ENCODE measurements at regions not wholly inside any gene's neighbourhood (a gene's known extent, or its start where the extent isn't known, plus 50 kb on each side); places are given as distances from the start of the nearest gene placed in this dataset.

DNA sequence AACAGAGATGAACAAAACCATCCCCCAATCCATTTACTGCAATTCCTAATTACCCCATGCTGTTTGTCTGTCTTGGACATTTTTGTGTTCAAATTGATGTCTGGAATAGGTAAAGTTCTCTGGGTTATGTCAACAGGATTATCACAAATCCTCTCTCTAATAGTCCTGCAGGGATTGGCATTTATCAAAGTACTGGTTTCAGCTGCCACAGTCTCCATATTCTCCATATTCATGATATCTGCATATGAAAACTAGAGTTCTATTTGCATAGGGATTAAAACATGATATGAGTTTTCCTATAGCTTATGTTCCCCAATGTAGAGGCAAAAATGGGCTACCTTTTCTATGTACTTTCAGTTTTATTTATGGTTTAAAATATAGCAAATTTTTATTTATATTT, 355.8 kb downstream of the ADRA2A start:
- TF ChIP-seq CREM (CRISPR knock-in tag; IDR thresholded peaks at IDR 0.05) (no peak), ZNF263 (CRISPR knock-in tag; IDR thresholded peaks at IDR 0.05; ENCODE audit: low read depth) (no peak), RORB (CRISPR knock-in tag; IDR thresholded peaks at IDR 0.05) (no peak), TP53 (CRISPR knock-in tag; IDR thresholded peaks at IDR 0.05) (no peak), TEAD4 (CRISPR knock-in tag; IDR thresholded peaks at IDR 0.05) (no peak), KAT7 (CRISPR knock-in tag; IDR thresholded peaks at IDR 0.05; ENCODE audit: borderline replicate concordance) (no peak), SP1 (CRISPR knock-in tag; conservative IDR thresholded peaks at IDR 0.05) (no peak)
- TF ChIP-seq, protein P1, sequence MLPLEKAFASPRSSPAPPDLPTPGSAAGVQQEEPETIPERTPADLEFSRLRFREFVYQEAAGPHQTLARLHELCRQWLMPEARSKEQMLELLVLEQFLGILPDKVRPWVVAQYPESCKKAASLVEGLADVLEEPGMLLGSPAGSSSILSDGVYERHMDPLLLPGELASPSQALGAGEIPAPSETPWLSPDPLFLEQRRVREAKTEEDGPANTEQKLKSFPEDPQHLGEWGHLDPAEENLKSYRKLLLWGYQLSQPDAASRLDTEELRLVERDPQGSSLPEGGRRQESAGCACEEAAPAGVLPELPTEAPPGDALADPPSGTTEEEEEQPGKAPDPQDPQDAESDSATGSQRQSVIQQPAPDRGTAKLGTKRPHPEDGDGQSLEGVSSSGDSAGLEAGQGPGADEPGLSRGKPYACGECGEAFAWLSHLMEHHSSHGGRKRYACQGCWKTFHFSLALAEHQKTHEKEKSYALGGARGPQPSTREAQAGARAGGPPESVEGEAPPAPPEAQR (CRISPR knock-in tag; IDR thresholded peaks at IDR 0.05), result no peak
- TF ChIP-seq, protein P2, sequence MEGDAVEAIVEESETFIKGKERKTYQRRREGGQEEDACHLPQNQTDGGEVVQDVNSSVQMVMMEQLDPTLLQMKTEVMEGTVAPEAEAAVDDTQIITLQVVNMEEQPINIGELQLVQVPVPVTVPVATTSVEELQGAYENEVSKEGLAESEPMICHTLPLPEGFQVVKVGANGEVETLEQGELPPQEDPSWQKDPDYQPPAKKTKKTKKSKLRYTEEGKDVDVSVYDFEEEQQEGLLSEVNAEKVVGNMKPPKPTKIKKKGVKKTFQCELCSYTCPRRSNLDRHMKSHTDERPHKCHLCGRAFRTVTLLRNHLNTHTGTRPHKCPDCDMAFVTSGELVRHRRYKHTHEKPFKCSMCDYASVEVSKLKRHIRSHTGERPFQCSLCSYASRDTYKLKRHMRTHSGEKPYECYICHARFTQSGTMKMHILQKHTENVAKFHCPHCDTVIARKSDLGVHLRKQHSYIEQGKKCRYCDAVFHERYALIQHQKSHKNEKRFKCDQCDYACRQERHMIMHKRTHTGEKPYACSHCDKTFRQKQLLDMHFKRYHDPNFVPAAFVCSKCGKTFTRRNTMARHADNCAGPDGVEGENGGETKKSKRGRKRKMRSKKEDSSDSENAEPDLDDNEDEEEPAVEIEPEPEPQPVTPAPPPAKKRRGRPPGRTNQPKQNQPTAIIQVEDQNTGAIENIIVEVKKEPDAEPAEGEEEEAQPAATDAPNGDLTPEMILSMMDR (IDR thresholded peaks at IDR 0.05), result no peak
- TF ChIP-seq, protein P3, sequence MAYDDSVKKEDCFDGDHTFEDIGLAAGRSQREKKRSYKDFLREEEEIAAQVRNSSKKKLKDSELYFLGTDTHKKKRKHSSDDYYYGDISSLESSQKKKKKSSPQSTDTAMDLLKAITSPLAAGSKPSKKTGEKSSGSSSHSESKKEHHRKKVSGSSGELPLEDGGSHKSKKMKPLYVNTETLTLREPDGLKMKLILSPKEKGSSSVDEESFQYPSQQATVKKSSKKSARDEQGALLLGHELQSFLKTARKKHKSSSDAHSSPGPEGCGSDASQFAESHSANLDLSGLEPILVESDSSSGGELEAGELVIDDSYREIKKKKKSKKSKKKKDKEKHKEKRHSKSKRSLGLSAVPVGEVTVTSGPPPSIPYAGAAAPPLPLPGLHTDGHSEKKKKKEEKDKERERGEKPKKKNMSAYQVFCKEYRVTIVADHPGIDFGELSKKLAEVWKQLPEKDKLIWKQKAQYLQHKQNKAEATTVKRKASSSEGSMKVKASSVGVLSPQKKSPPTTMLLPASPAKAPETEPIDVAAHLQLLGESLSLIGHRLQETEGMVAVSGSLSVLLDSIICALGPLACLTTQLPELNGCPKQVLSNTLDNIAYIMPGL (CRISPR knock-in tag; IDR thresholded peaks at IDR 0.05), result no peak
- TF ChIP-seq, protein P4, sequence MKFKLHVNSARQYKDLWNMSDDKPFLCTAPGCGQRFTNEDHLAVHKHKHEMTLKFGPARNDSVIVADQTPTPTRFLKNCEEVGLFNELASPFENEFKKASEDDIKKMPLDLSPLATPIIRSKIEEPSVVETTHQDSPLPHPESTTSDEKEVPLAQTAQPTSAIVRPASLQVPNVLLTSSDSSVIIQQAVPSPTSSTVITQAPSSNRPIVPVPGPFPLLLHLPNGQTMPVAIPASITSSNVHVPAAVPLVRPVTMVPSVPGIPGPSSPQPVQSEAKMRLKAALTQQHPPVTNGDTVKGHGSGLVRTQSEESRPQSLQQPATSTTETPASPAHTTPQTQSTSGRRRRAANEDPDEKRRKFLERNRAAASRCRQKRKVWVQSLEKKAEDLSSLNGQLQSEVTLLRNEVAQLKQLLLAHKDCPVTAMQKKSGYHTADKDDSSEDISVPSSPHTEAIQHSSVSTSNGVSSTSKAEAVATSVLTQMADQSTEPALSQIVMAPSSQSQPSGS (CRISPR knock-in tag; IDR thresholded peaks at IDR 0.05; ENCODE audit: borderline replicate concordance, low read depth), result no peak

All from WTC11 (cell line).